ENCODE measurements at regions not wholly inside any gene's neighbourhood (a gene's known extent, or its start where the extent isn't known, plus 50 kb on each side); places are given as distances from the start of the nearest gene placed in this dataset.
"Not testable (repeated sequence)": the region's sequence is repeated elsewhere in the genome, so short reads cannot be mapped to it uniquely, and the experiment has no call there.

DNA sequence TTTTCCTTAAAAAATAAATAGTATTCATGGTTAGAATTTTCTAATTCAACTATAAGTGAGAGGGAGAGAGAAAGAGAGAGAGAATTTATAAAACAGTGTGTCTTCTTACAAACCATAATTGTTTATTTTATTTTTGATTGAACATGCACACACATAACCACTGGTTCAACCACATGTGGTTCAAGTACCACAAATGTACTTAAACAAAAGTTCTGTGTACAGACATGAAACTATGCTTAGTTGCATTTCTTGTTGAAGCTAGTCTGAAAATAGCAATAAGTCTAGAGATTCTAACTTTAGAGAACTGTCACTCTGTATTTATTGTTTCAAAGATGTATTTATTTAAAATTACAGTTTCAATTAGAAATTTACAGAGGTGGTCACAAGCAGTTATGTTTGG is 130.6 kb upstream of the PDE4D start:
- Mint-ChIP-seq H3K4me1 (no peaks in the 10 kb centered on the region), H3K27me3 (no peaks in the 10 kb centered on the region), H3K9me3 (peaks cover 0 to 8% (median 0%) of the 10 kb centered on the region in 11 donors), H3K4me3 (no peak overlapping the region), H3K36me3 (no peaks in the 10 kb centered on the region), H3K27ac (no peak overlapping the region)
- peaks cover 0 to 3% (median 0%) of the 10 kb centered on the region in 3 experiments for H3K9me3 ChIP-seq (ENCODE audit: control insufficient read depth in 2 of 3, low read length in 3 of 3)
- ATAC-seq, result no peak
- H3K36me3 ChIP-seq (ENCODE audit: control insufficient read depth in 2 of 3, insufficient read depth in 3 of 3, low read length in 3 of 3), result no peaks in the 10 kb centered on the region
- CTCF ChIA-PET, result no interaction called here
- H3K4me3 ChIP-seq (ENCODE audit: low read length), result no peak overlapping the region
- no peaks in the 10 kb centered on the region for H3K27me3 ChIP-seq (ENCODE audit: control insufficient read depth in 2 of 2, insufficient read depth in 2 of 2, low read length in 2 of 2)
- intact Hi-C loops (cut with micrococcal nuclease), result no loop called here
- no peaks in the 10 kb centered on the region for H3K4me1 ChIP-seq (ENCODE audit: control insufficient read depth in 2 of 2, insufficient read depth in 2 of 2, low read length in 2 of 2)
- DNase-seq, result no peak
- POLR2A ChIA-PET, result no interaction called here
- no peak overlapping the region for H3K27ac ChIP-seq (ENCODE audit: low read depth, low read length)

DNA sequence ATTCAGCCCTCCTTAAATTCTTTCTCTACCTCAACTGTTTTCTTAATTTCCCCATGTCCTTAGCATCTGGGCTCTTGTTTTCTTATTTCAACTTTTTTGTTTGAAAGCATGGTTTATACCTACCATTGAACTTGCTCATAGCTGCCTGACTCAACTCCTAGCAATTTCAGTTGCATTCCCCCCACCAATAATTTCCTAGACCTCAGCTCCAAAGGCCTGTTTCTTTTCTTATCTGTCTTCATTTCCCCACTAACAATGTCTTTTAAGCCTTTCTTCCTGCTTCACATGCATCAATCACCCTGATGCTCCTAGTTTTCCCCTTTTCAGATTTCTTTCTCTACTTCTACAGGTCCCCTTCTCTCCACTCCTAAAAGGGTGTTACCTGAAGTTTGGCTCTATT is 129.7 kb upstream of the PDE4D start:
- no peak for DNase-seq
- CTCF ChIA-PET, result no interaction called here
- peaks cover 0 to 8% (median 0%) of the 10 kb centered on the region in 11 donors for H3K9me3 Mint-ChIP-seq
- Histone ChIP-seq H3K27ac (ENCODE audit: low read depth, low read length) (no peak overlapping the region), H3K27me3 (ENCODE audit: control insufficient read depth in 2 of 2, insufficient read depth in 2 of 2, low read length in 2 of 2) (no peaks in the 10 kb centered on the region), H3K9me3 (ENCODE audit: control insufficient read depth in 2 of 3, low read length in 3 of 3) (peaks cover 0 to under 1% (median 0%) of the 10 kb centered on the region in 3 experiments), H3K4me3 (ENCODE audit: low read length) (no peak overlapping the region), H3K4me1 (ENCODE audit: control insufficient read depth in 2 of 2, insufficient read depth in 2 of 2, low read length in 2 of 2) (no peaks in the 10 kb centered on the region), H3K36me3 (ENCODE audit: control insufficient read depth in 2 of 3, insufficient read depth in 3 of 3, low read length in 3 of 3) (no peaks in the 10 kb centered on the region)
- POLR2A ChIA-PET, result no interaction called here
- no peak overlapping the region for H3K4me3 Mint-ChIP-seq
- ATAC-seq, result no peak
- intact Hi-C loops (cut with micrococcal nuclease), result no loop called here
- no peak overlapping the region for H3K27ac Mint-ChIP-seq
- no peaks in the 10 kb centered on the region for H3K36me3 Mint-ChIP-seq
- H3K27me3 Mint-ChIP-seq, result no peaks in the 10 kb centered on the region
- H3K4me1 Mint-ChIP-seq, result no peaks in the 10 kb centered on the region

- Histone ChIP-seq H3K36me3 (ENCODE audit: control insufficient read depth in 2 of 3, insufficient read depth in 3 of 3, low read length in 3 of 3) (no peaks in the 10 kb centered on the region), H3K4me3 (ENCODE audit: low read length) (no peak overlapping the region), H3K27me3 (ENCODE audit: control insufficient read depth in 2 of 2, insufficient read depth in 2 of 2, low read length in 2 of 2) (no peaks in the 10 kb centered on the region), H3K9me3 (ENCODE audit: control insufficient read depth in 2 of 3, low read length in 3 of 3) (no peaks in the 10 kb centered on the region), H3K4me1 (ENCODE audit: control insufficient read depth in 2 of 2, insufficient read depth in 2 of 2, low read length in 2 of 2) (no peaks in the 10 kb centered on the region), H3K27ac (ENCODE audit: low read depth, low read length) (no peak overlapping the region)
- CTCF ChIA-PET, result no interaction called here
- Mint-ChIP-seq H3K4me3 (no peak overlapping the region), H3K36me3 (no peaks in the 10 kb centered on the region), H3K27me3 (no peaks in the 10 kb centered on the region), H3K4me1 (no peaks in the 10 kb centered on the region), H3K27ac (no peak overlapping the region), H3K9me3 (peaks cover 0 to 9% (median 4%) of the 10 kb centered on the region in 11 donors)
- ATAC-seq (no peak), DNase-seq (no peak)
- POLR2A ChIA-PET, result no interaction called here
- intact Hi-C loops (cut with micrococcal nuclease), result no loop called here
These were observed 126.9 kb upstream of the PDE4D start for GRCh38 chr5:60020457-60020856.

- H3K9me3 ChIP-seq (ENCODE audit: control insufficient read depth in 2 of 3, low read length in 3 of 3); H3K27me3 Mint-ChIP-seq; H3K36me3 ChIP-seq (ENCODE audit: control insufficient read depth in 2 of 3, insufficient read depth in 3 of 3, low read length in 3 of 3); ATAC-seq; H3K27ac Mint-ChIP-seq; H3K4me3 ChIP-seq (ENCODE audit: low read length); H3K4me1 Mint-ChIP-seq; H3K9me3 Mint-ChIP-seq; H3K36me3 Mint-ChIP-seq; H3K4me3 Mint-ChIP-seq; H3K27me3 ChIP-seq (ENCODE audit: control insufficient read depth in 2 of 2, insufficient read depth in 2 of 2, low read length in 2 of 2); intact Hi-C loops (cut with micrococcal nuclease); POLR2A ChIA-PET; DNase-seq; H3K4me1 ChIP-seq (ENCODE audit: control insufficient read depth in 2 of 2, insufficient read depth in 2 of 2, low read length in 2 of 2); CTCF ChIA-PET; H3K27ac ChIP-seq (ENCODE audit: low read depth, low read length): not testable (repeated sequence)
These were observed 125.4 kb upstream of the PDE4D start for GRCh38 chr5:60018960-60019359.

- H3K36me3 Mint-ChIP-seq, result no peaks in the 10 kb centered on the region
- no peaks in the 10 kb centered on the region for H3K4me1 Mint-ChIP-seq
- ChIA-PET CTCF (no interaction called here), POLR2A (no interaction called here)
- no peaks in the 10 kb centered on the region for H3K27me3 Mint-ChIP-seq
- Histone ChIP-seq H3K27me3 (ENCODE audit: control insufficient read depth in 2 of 2, insufficient read depth in 2 of 2, low read length in 2 of 2) (no peaks in the 10 kb centered on the region), H3K4me1 (ENCODE audit: control insufficient read depth in 2 of 2, insufficient read depth in 2 of 2, low read length in 2 of 2) (no peaks in the 10 kb centered on the region), H3K36me3 (ENCODE audit: control insufficient read depth in 2 of 3, insufficient read depth in 3 of 3, low read length in 3 of 3) (no peaks in the 10 kb centered on the region), H3K27ac (ENCODE audit: low read depth, low read length) (no peak overlapping the region), H3K4me3 (ENCODE audit: low read length) (no peak overlapping the region), H3K9me3 (ENCODE audit: control insufficient read depth in 2 of 3, low read length in 3 of 3) (no peaks in the 10 kb centered on the region)
- intact Hi-C loops (cut with micrococcal nuclease), result no loop called here
- H3K4me3 Mint-ChIP-seq, result no peak overlapping the region
- no peak for ATAC-seq
- peaks cover 0 to 6% (median 4%) of the 10 kb centered on the region in 11 donors for H3K9me3 Mint-ChIP-seq
- no peak for DNase-seq
- H3K27ac Mint-ChIP-seq, result no peak overlapping the region
These were observed 124.6 kb upstream of the PDE4D start for GRCh38 chr5:60018091-60018490.

DNA sequence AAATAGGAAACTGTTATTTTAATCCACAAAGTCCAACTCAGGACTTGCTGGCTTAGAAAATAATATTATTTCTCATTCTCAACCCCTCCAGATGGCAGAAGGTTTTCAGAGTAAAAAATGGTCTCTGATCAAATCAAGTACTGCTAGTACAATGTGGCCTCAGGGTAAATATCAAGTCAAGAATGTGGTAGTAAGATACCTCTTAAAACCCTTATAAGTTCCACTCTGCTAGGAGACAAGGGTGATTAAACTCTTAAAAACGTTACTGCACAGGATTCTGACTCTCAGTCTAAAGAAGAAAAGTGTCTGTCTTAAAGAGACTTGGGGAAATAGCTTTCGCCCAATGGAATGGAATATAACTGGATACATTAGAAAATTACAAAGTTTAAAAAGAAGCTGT is 120.8 kb upstream of the PDE4D start:
- DNase-seq, result no peak
- intact Hi-C loops (cut with micrococcal nuclease), result no loop called here
- CTCF ChIA-PET, result interaction anchor here (0.5 kb wide), 1 partner anchor 205 kb away, joined by 4 read pairs; no protein-coding TSS in a partner anchor

DNA sequence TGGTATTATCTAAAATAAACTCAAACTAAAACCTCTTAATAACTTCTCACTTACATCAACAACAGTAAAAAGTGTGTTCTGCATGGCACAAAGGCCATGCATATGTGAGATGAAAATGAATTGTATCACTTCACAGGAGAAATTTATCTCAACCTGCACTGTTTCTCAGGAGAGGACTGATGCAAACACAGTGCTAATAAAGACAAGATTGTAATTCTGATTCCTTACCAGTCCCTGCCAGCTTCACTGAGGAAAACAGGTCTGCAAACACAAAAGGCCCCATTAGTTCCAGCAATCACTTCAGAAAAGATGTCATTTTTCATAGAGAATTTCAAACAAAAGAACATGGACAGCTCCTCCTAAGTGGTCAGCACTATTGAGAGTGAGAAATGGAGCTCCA is 117.3 kb upstream of the PDE4D start:
- ChIA-PET CTCF (no interaction called here), POLR2A (no interaction called here)
- Histone ChIP-seq H3K36me3 (ENCODE audit: control insufficient read depth in 2 of 3, insufficient read depth in 3 of 3, low read length in 3 of 3) (no peaks in the 10 kb centered on the region), H3K4me1 (ENCODE audit: control insufficient read depth in 2 of 2, insufficient read depth in 2 of 2, low read length in 2 of 2) (no peaks in the 10 kb centered on the region), H3K4me3 (ENCODE audit: low read length) (no peak overlapping the region), H3K27me3 (ENCODE audit: control insufficient read depth in 2 of 2, insufficient read depth in 2 of 2, low read length in 2 of 2) (no peaks in the 10 kb centered on the region), H3K27ac (ENCODE audit: low read depth, low read length) (no peak overlapping the region), H3K9me3 (ENCODE audit: control insufficient read depth in 2 of 3, low read length in 3 of 3) (no peaks in the 10 kb centered on the region)
- no peak for DNase-seq
- no peak for ATAC-seq
- H3K9me3 Mint-ChIP-seq, result peaks cover 0 to 9% (median 1%) of the 10 kb centered on the region in 11 donors
- H3K27me3 Mint-ChIP-seq, result no peaks in the 10 kb centered on the region
- intact Hi-C loops (cut with micrococcal nuclease), result no loop called here
- no peak overlapping the region for H3K4me3 Mint-ChIP-seq
- no peaks in the 10 kb centered on the region for H3K4me1 Mint-ChIP-seq
- H3K36me3 Mint-ChIP-seq, result no peaks in the 10 kb centered on the region
- H3K27ac Mint-ChIP-seq, result no peak overlapping the region

More for the DNA sequence above, 120.8 kb upstream of the PDE4D start:
- H3K4me3 Mint-ChIP-seq, result no peak overlapping the region
- no peaks in the 10 kb centered on the region for H3K36me3 Mint-ChIP-seq
- H3K27ac Mint-ChIP-seq, result no peak overlapping the region
- no peaks in the 10 kb centered on the region for H3K9me3 ChIP-seq (ENCODE audit: control insufficient read depth in 2 of 3, low read length in 3 of 3)
- ATAC-seq, result no peak
- H3K27me3 Mint-ChIP-seq, result no peaks in the 10 kb centered on the region
- H3K4me1 Mint-ChIP-seq, result no peaks in the 10 kb centered on the region
- peaks cover 0 to 9% (median 3%) of the 10 kb centered on the region in 11 donors for H3K9me3 Mint-ChIP-seq
- H3K4me1 ChIP-seq (ENCODE audit: control insufficient read depth in 2 of 2, insufficient read depth in 2 of 2, low read length in 2 of 2), result no peaks in the 10 kb centered on the region
- no peaks in the 10 kb centered on the region for H3K27me3 ChIP-seq (ENCODE audit: control insufficient read depth in 2 of 2, insufficient read depth in 2 of 2, low read length in 2 of 2)
- no peak overlapping the region for H3K4me3 ChIP-seq (ENCODE audit: low read length)
- H3K36me3 ChIP-seq (ENCODE audit: control insufficient read depth in 2 of 3, insufficient read depth in 3 of 3, low read length in 3 of 3), result no peaks in the 10 kb centered on the region
- POLR2A ChIA-PET, result no interaction called here
- no peak overlapping the region for H3K27ac ChIP-seq (ENCODE audit: low read depth, low read length)
